Activated CD4-positive, alpha-beta T cell treated with anti-CD3 and anti-CD28 coated beads, Interleukin-2, amount 10 ng/mL, durations not matched to agents 24 days and 14 days (primary cell): ENCODE measurements at regions not wholly inside any gene's neighbourhood (a gene's known extent, or its start where the extent isn't known, plus 50 kb on each side); places are given as distances from the start of the nearest gene placed in this dataset.

Experiments
- DNase-seq: peaks from one replicate; pipeline ENCODE4 v3.0.0; 2022
- H3K27ac Mint-ChIP-seq: one replicate; pipeline ENCODE4 v1.8.0; 2022; ENCODE audit warnings: mild to moderate bottlenecking, mixed read lengths
- H3K27me3 Mint-ChIP-seq: one replicate; pipeline ENCODE4 v1.8.0; 2022; ENCODE audit warnings: mixed read lengths
- H3K36me3 Mint-ChIP-seq: one replicate; pipeline ENCODE4 v1.8.0; 2022; ENCODE audit warnings: low read depth, mild to moderate bottlenecking, mixed read lengths
- H3K4me1 Mint-ChIP-seq: one replicate; pipeline ENCODE4 v1.8.0; 2021; ENCODE audit warnings: mixed read lengths
- H3K4me3 Mint-ChIP-seq: one replicate; pipeline ENCODE4 v1.8.0; 2022; ENCODE audit warnings: mild to moderate bottlenecking, moderate library complexity, mixed read lengths
- H3K9me3 Mint-ChIP-seq: one replicate; pipeline ENCODE4 v1.8.0; 2021; ENCODE audit warnings: mixed read lengths
- intact Hi-C: fragments of 100-400 bp; cut with micrococcal nuclease; formaldehyde crosslinking; loops from one replicate; pipeline ENCODE4 v1.15.1; 2023

- intact Hi-C loops, result no loop called here
- DNase-seq, result peak; percentile 32
- Mint-ChIP-seq H3K27ac (no peak overlapping the region), H3K36me3 (no peaks in the 10 kb centered on the region), H3K9me3 (no peaks in the 10 kb centered on the region), H3K4me3 (no peak overlapping the region), H3K27me3 (peaks cover 13% of the 10 kb centered on the region), H3K4me1 (no peaks in the 10 kb centered on the region)
These were observed 131.1 kb upstream of the NR4A3 start for GRCh38 chr9:99690573-99690972.

- no peaks in the 10 kb centered on the region for H3K4me1 Mint-ChIP-seq
- intact Hi-C loops, result no loop called here
- no peaks in the 10 kb centered on the region for H3K36me3 Mint-ChIP-seq
- DNase-seq, result no peak
- H3K4me3 Mint-ChIP-seq, result no peak overlapping the region
- peaks cover 13% of the 10 kb centered on the region for H3K27me3 Mint-ChIP-seq
- H3K9me3 Mint-ChIP-seq, result no peaks in the 10 kb centered on the region
- no peak overlapping the region for H3K27ac Mint-ChIP-seq
These were observed 127.8 kb upstream of the NR4A3 start for GRCh38 chr9:99693888-99694287.

- no peaks in the 10 kb centered on the region for H3K9me3 Mint-ChIP-seq
- no peak overlapping the region for H3K4me3 Mint-ChIP-seq
- H3K27ac Mint-ChIP-seq, result no peak overlapping the region
- intact Hi-C loops, result no loop called here
- peaks cover 16% of the 10 kb centered on the region for H3K27me3 Mint-ChIP-seq
- H3K4me1 Mint-ChIP-seq, result no peaks in the 10 kb centered on the region
- no peaks in the 10 kb centered on the region for H3K36me3 Mint-ChIP-seq
- peak; percentile 5 for DNase-seq
These were observed 127.3 kb upstream of the NR4A3 start for GRCh38 chr9:99694393-99694792.

- Mint-ChIP-seq H3K27me3 (peaks cover 25% of the 10 kb centered on the region), H3K9me3 (no peaks in the 10 kb centered on the region), H3K36me3 (no peaks in the 10 kb centered on the region), H3K4me3 (no peak overlapping the region), H3K4me1 (no peaks in the 10 kb centered on the region), H3K27ac (no peak overlapping the region)
- DNase-seq, result no peak
- intact Hi-C loops, result no loop called here
These were observed 122.3 kb upstream of the NR4A3 start for GRCh38 chr9:99699396-99699795.

GRCh38 chr9:99712214-99712613, 109.5 kb upstream of the NR4A3 start:
- intact Hi-C loops, result no loop called here
- Mint-ChIP-seq H3K36me3 (no peaks in the 10 kb centered on the region), H3K27me3 (peaks cover 9% of the 10 kb centered on the region), H3K4me1 (no peaks in the 10 kb centered on the region), H3K27ac (no peak overlapping the region), H3K4me3 (no peak overlapping the region), H3K9me3 (no peaks in the 10 kb centered on the region)
- DNase-seq, result no peak

- Mint-ChIP-seq H3K9me3 (no peaks in the 10 kb centered on the region), H3K27ac (no peak overlapping the region), H3K27me3 (peaks cover 9% of the 10 kb centered on the region), H3K36me3 (no peaks in the 10 kb centered on the region), H3K4me3 (no peak overlapping the region), H3K4me1 (no peaks in the 10 kb centered on the region)
- peak; percentile 8 for DNase-seq
- intact Hi-C loops, result no loop called here
These were observed 107.8 kb upstream of the NR4A3 start for GRCh38 chr9:99713838-99714306.

- H3K4me1 Mint-ChIP-seq, result peaks cover 26% of the 10 kb centered on the region
- H3K27ac Mint-ChIP-seq, result no peak overlapping the region
These were observed 103.1 kb upstream of the NR4A3 start for GRCh38 chr9:99718631-99719030.

GRCh38 chr9:99720455-99721050, 101.1 kb upstream of the NR4A3 start:
- Mint-ChIP-seq H3K4me3 (peak overlapping the region; percentile 69), H3K27ac (peak overlapping the region; percentile 78), H3K36me3 (no peaks in the 10 kb centered on the region), H3K9me3 (no peaks in the 10 kb centered on the region), H3K27me3 (no peaks in the 10 kb centered on the region), H3K4me1 (peaks cover 26% of the 10 kb centered on the region)
- DNase-seq, result peak; percentile 75
- intact Hi-C loops, result no loop called here

More at GRCh38 chr9:99718631-99719030, 103.1 kb upstream of the NR4A3 start:
- no peak for DNase-seq
- no peak overlapping the region for H3K4me3 Mint-ChIP-seq
- H3K9me3 Mint-ChIP-seq, result no peaks in the 10 kb centered on the region
- H3K27me3 Mint-ChIP-seq, result peaks cover 2% of the 10 kb centered on the region
- intact Hi-C loops, result no loop called here
- no peaks in the 10 kb centered on the region for H3K36me3 Mint-ChIP-seq

GRCh38 chr9:99721898-99722297, 99.8 kb upstream of the NR4A3 start:
- Mint-ChIP-seq H3K27me3 (no peaks in the 10 kb centered on the region), H3K27ac (no peak overlapping the region), H3K4me1 (peaks cover 26% of the 10 kb centered on the region), H3K4me3 (no peak overlapping the region), H3K9me3 (no peaks in the 10 kb centered on the region), H3K36me3 (no peaks in the 10 kb centered on the region)
- peak; percentile 5 for DNase-seq
- intact Hi-C loops, result no loop called here

- peak; percentile 62 for DNase-seq
- intact Hi-C loops, result no loop called here
- no peaks in the 10 kb centered on the region for H3K9me3 Mint-ChIP-seq
- no peaks in the 10 kb centered on the region for H3K36me3 Mint-ChIP-seq
- H3K4me1 Mint-ChIP-seq, result peaks cover 26% of the 10 kb centered on the region
- no peaks in the 10 kb centered on the region for H3K27me3 Mint-ChIP-seq
- no peak overlapping the region for H3K4me3 Mint-ChIP-seq
- H3K27ac Mint-ChIP-seq, result no peak overlapping the region
These were observed 98.8 kb upstream of the NR4A3 start for GRCh38 chr9:99722877-99723276.

- no peaks in the 10 kb centered on the region for H3K27me3 Mint-ChIP-seq
- no peak overlapping the region for H3K4me3 Mint-ChIP-seq
- H3K27ac Mint-ChIP-seq, result no peak overlapping the region
- H3K36me3 Mint-ChIP-seq, result no peaks in the 10 kb centered on the region
- H3K4me1 Mint-ChIP-seq, result peaks cover 25% of the 10 kb centered on the region
- intact Hi-C loops, result no loop called here
- DNase-seq, result peak; percentile 9
- H3K9me3 Mint-ChIP-seq, result no peaks in the 10 kb centered on the region
These were observed 97.0 kb upstream of the NR4A3 start for GRCh38 chr9:99724640-99725039.

- DNase-seq, result no peak
- intact Hi-C loops, result no loop called here
- no peaks in the 10 kb centered on the region for H3K9me3 Mint-ChIP-seq
These were observed 95.8 kb upstream of the NR4A3 start for GRCh38 chr9:99725852-99726251.

GRCh38 chr9:99726758-99727157, 94.9 kb upstream of the NR4A3 start:
- DNase-seq, result no peak
- Mint-ChIP-seq H3K27ac (no peak overlapping the region), H3K4me1 (peaks cover 10% of the 10 kb centered on the region), H3K27me3 (peaks cover 3% of the 10 kb centered on the region), H3K9me3 (no peaks in the 10 kb centered on the region), H3K4me3 (no peak overlapping the region), H3K36me3 (no peaks in the 10 kb centered on the region)
- intact Hi-C loops, result no loop called here

More at GRCh38 chr9:99725852-99726251, 95.8 kb upstream of the NR4A3 start:
- Mint-ChIP-seq H3K27me3 (peaks cover 3% of the 10 kb centered on the region), H3K4me3 (no peak overlapping the region), H3K36me3 (no peaks in the 10 kb centered on the region), H3K4me1 (peaks cover 13% of the 10 kb centered on the region), H3K27ac (no peak overlapping the region)

- no peaks in the 10 kb centered on the region for H3K9me3 Mint-ChIP-seq
- no peak overlapping the region for H3K4me3 Mint-ChIP-seq
- intact Hi-C loops, result no loop called here
- no peak overlapping the region for H3K27ac Mint-ChIP-seq
- H3K27me3 Mint-ChIP-seq, result peaks cover 15% of the 10 kb centered on the region
- no peak for DNase-seq
- H3K36me3 Mint-ChIP-seq, result no peaks in the 10 kb centered on the region
- H3K4me1 Mint-ChIP-seq, result peaks cover 2% of the 10 kb centered on the region
These were observed 91.6 kb upstream of the NR4A3 start for GRCh38 chr9:99730062-99730461.

- H3K27me3 Mint-ChIP-seq, result peaks cover 25% of the 10 kb centered on the region
- no peaks in the 10 kb centered on the region for H3K36me3 Mint-ChIP-seq
- H3K9me3 Mint-ChIP-seq, result peaks cover 3% of the 10 kb centered on the region
- no peak overlapping the region for H3K27ac Mint-ChIP-seq
- no peak for DNase-seq
- H3K4me1 Mint-ChIP-seq, result peaks cover 2% of the 10 kb centered on the region
- intact Hi-C loops, result no loop called here
- H3K4me3 Mint-ChIP-seq, result no peak overlapping the region
These were observed 89.7 kb upstream of the NR4A3 start for GRCh38 chr9:99731950-99732349.
